HUES64 (cell line): ENCODE measurements at regions not wholly inside any gene's neighbourhood (a gene's known extent, or its start where the extent isn't known, plus 50 kb on each side); places are given as distances from the start of the nearest gene placed in this dataset.

Source experiments
- H3K27ac ChIP-seq: 2 replicates; pipeline ENCODE4 v1.7.0; 2013; ENCODE audit warnings: low read depth, low read length, inconsistent platforms
- H3K27me3 ChIP-seq: 2 replicates; pipeline ENCODE4 v1.6.1; 2013; ENCODE audit warnings: mild to moderate bottlenecking, low read length; ENCODE audit not compliant: insufficient read depth
- H3K36me3 ChIP-seq: 2 replicates; pipeline ENCODE4 v1.6.1; 2013; ENCODE audit warnings: mild to moderate bottlenecking, low read length; ENCODE audit not compliant: insufficient read depth
- H3K4me1 ChIP-seq: 2 replicates; pipeline ENCODE4 v1.6.1; 2013; ENCODE audit warnings: mild to moderate bottlenecking, low read length, moderate library complexity; ENCODE audit not compliant: insufficient read depth
- H3K4me3 ChIP-seq: 2 replicates; pipeline ENCODE4 v1.5.1; 2013; ENCODE audit warnings: mild to moderate bottlenecking, low read length, moderate library complexity
- H3K9ac ChIP-seq: 2 replicates; pipeline ENCODE4 v1.6.1; 2013; ENCODE audit warnings: mild to moderate bottlenecking, low read depth, low read length
- H3K9me3 ChIP-seq: 2 replicates; pipeline ENCODE4 v1.6.1; 2013; ENCODE audit warnings: low read depth, low read length; ENCODE audit not compliant: insufficient read depth
- WGBS: fragments of 150-250, 120-280 bp; methylation state at CpG from one replicate; pipeline ENCODE4 v1.1.7; 2013; ENCODE audit warnings: missing lambda C conversion rate; 5-methylcytosine and 5-hydroxymethylcytosine counted together

DNA sequence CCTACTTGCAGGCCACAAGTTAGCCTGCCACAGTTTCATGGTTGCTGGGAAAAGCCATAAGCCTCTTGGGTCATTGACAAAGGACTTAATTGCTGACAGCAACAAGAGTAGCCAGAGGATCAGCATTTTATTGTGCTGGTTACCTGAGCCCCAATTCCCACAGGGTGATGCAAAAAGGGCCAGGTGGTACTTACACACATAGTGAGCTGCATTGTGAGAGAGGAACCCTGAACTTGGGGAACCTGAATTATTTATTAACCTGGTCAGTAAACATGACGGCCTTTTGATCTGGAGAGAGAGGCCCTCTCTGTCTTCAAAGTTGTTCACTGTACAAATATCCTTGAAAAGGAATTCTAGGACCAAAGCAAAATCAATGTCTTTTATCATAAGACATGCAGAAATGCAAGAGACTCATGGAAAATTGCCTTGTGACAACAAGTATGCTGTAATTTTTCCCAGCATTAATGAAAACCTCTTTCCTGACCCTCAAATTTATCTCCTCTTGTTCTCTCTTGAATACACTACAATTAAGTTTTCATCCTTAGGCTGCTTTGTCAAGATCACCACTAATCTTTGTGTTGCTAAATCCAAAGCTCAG is 102.9 kb upstream of the PHYHIPL start:
- Histone ChIP-seq H3K27me3 (no peaks in the 10 kb centered on the region), H3K4me1 (no peaks in the 10 kb centered on the region), H3K27ac (no peak overlapping the region), H3K9ac (no peak overlapping the region), H3K36me3 (no peaks in the 10 kb centered on the region), H3K9me3 (no peaks in the 10 kb centered on the region), H3K4me3 (no peak overlapping the region)
- 95% methylated on average over 1 of the region's 1 CpG for WGBS

DNA sequence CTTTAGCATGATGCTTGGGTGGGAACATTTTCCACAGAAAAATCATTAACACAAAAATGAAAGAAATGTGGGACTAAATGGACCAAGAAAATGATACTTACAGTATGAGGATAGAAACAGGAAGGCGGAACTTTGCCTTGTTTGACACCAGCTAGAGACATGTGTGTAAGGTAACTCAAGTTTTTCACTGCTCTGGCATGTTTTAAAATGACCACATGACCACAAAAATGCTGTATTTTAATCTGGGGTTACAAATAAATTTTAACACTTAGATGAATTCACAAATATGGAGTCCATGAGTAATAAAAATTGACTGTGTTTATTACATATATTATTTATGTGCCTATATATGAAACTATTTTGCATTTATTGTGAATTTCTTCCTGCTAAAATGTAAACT is 100.9 kb upstream of the PHYHIPL start:
- Histone ChIP-seq H3K9me3 (no peaks in the 10 kb centered on the region), H3K27me3 (no peaks in the 10 kb centered on the region), H3K27ac (no peak overlapping the region), H3K9ac (no peak overlapping the region), H3K36me3 (no peaks in the 10 kb centered on the region), H3K4me1 (no peaks in the 10 kb centered on the region), H3K4me3 (no peak overlapping the region)
- WGBS = 90% methylated on average over 1 of the region's 1 CpG

DNA sequence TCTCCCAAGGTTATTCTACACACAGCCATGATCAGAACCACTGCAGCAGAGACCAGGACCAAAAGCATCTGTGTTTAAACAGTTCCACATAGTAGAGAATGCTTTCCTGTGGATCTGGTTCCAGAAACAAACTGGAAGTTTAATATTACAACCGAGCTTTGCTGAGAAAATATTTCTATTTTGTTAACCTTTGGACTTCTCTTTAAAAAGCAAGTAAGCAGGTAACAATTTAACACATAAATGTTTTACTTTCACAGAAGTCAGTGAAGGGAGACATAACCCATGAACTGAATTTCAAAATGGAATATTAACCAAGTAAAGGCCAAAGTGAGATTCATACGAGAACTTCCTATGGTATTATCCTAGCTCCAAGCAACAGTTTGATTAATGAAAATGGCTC is 98.6 kb upstream of the PHYHIPL start:
- no peak overlapping the region for H3K27ac ChIP-seq
- H3K27me3 ChIP-seq = no peaks in the 10 kb centered on the region
- H3K4me1 ChIP-seq = no peaks in the 10 kb centered on the region
- no peaks in the 10 kb centered on the region for H3K36me3 ChIP-seq
- H3K9me3 ChIP-seq = no peaks in the 10 kb centered on the region
- H3K9ac ChIP-seq = no peak overlapping the region
- WGBS = 100% methylated on average over 2 of the region's 2 CpGs
- H3K4me3 ChIP-seq = no peak overlapping the region

DNA sequence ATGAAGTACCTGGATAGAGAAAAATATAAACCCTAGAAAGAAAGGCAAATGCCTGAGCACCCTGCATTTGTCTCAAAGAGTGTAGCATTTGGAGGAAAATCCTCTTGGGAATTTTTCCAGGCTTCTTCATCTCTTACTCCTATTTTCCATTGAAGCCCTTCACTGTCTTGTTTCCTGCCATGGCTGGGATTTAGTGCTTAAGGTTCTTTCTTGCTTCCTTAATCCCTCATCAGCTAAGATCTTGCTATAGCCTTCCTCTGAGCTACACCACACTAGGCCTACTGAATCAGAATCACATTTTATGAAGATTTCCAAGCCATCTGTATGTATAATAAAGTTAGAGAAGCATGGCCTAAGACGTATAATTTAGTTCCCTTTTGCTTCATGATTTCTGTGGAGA is 97.5 kb upstream of the PHYHIPL start:
- Histone ChIP-seq H3K27me3 (no peaks in the 10 kb centered on the region), H3K4me1 (no peaks in the 10 kb centered on the region), H3K27ac (no peak overlapping the region), H3K9me3 (no peaks in the 10 kb centered on the region), H3K4me3 (no peak overlapping the region), H3K36me3 (no peaks in the 10 kb centered on the region), H3K9ac (no peak overlapping the region)
- 68% methylated on average over 1 of the region's 1 CpG for WGBS

DNA sequence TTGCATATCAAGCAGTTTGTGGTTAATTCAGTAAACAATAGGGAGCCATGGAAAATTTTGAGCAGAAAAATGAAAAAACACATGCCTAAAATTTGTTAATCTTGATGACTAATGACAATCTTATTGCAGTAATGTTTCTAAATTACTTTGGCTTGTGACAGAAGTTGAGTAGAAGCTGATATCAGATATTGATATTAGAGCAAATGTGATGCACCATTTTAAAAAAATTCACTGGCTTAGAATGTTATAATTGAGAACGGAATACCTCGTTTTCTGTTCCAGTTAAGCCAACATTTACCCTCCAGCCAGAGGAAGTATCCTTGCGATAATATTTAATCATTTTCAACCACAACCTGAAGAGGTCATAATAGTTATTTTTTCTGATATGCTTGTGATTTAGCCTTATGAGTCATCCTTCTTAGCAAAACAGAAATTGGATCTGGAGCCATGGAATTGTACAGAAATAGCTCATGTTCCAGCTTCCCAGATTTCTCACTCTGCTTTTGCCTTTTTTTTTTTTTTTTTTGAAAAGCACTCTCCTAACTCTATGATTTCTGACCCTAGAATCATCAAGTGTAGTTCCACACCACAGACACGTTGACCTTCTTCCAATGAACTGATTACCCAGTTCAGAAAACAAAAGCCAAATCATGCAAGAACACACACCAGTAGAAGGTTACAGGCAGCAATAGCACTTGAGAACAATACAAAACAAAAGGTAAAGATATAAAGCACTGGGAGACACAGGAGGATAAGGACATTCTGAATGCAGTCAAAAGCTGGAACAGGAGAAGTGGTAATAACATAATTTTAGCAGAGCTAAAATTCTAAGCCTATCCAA is 96.8 kb upstream of the PHYHIPL start:
- H3K9ac ChIP-seq = no peak overlapping the region
- no peaks in the 10 kb centered on the region for H3K36me3 ChIP-seq
- 96% methylated on average over 3 of the region's 4 CpGs for WGBS
- H3K27ac ChIP-seq = no peak overlapping the region
- no peaks in the 10 kb centered on the region for H3K4me1 ChIP-seq
- no peaks in the 10 kb centered on the region for H3K27me3 ChIP-seq
- no peaks in the 10 kb centered on the region for H3K9me3 ChIP-seq
- no peak overlapping the region for H3K4me3 ChIP-seq

DNA sequence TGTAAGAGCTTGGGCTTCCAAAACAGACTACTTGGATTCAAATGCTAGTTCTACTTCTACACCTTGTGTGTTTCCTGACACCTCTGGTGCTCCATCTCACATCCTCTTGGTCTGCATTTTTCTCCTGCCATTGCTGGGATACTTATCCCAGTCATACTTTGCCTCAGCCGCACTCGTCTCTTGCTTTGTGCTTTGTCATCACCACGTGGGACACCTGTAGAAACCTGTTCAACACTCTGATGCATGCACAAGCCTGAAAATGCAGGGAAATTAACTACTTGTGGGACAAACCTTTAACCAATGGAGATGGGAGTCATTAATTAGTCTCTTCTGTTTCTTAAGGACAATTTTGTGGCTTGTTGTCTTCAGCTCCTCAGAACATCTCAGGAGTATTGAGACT is 94.2 kb upstream of the PHYHIPL start:
- 95% methylated on average over 3 of the region's 3 CpGs for WGBS
- H3K9ac ChIP-seq = no peak overlapping the region
- no peaks in the 10 kb centered on the region for H3K4me1 ChIP-seq
- H3K9me3 ChIP-seq = no peaks in the 10 kb centered on the region
- H3K4me3 ChIP-seq = no peak overlapping the region
- no peak overlapping the region for H3K27ac ChIP-seq
- H3K36me3 ChIP-seq = no peaks in the 10 kb centered on the region
- H3K27me3 ChIP-seq = no peaks in the 10 kb centered on the region

DNA sequence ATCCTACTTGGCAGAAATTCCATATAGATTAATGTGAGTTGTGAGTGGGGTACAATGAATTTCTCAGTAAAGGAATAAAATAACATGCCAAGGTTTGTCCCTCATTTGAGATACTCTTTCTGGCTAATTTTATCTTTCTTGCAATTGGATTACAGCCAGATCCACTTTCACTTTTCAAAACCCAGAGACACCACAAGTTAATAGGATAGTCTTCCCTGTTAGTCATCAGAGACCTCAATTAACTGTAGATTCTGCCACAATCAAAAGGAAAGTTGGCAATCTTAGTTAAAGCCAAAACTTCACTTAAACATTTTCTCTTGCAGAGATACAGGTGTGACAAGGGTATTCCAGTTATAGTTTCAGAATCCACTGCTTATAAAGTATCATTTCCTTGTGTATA is 91.4 kb upstream of the PHYHIPL start:
- H3K4me3 ChIP-seq = no peak overlapping the region
- no peak overlapping the region for H3K27ac ChIP-seq
- no peaks in the 10 kb centered on the region for H3K9me3 ChIP-seq
- H3K4me1 ChIP-seq = no peaks in the 10 kb centered on the region
- no peaks in the 10 kb centered on the region for H3K36me3 ChIP-seq
- H3K27me3 ChIP-seq = no peaks in the 10 kb centered on the region
- no peak overlapping the region for H3K9ac ChIP-seq

DNA sequence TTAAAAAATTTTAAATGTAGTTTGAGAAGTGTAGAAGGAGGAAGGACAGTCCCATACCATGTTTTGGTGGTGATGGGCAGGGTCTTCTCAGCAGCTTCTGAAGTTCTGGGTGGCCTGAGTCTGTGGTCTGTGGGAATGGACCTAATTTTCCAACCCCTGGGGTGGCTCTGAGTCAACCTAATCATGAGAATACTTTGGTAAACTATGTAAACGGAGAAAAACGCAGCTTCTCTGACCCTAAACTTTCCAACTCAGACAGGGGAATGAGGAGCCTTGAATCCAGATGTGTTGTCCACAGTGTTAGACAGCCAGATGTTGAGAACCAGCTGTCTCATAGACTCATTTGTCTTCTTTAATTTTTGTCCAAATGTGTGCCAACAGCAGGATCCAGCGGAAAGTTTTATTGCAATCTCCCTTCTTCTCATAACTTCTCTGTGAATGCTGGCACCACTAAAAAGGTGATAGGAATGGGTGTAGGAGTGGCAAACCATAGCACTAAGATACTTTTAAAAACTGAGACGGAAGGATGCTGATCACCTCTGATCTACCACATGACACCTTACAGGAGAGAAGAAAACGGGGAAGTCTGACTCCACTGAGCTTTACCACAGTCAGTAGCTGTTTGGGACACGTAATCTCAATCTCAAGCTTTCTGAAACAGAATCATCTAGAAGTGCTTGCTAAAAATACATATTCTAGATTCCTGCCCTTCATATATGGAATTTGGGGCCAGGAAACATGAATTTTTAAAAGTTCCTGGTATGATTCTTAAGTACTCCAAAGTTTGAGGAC is 90.5 kb upstream of the PHYHIPL start:
- no peaks in the 10 kb centered on the region for H3K9me3 ChIP-seq
- no peaks in the 10 kb centered on the region for H3K27me3 ChIP-seq
- H3K4me3 ChIP-seq = no peak overlapping the region
- no peaks in the 10 kb centered on the region for H3K4me1 ChIP-seq
- H3K9ac ChIP-seq = no peak overlapping the region
- no peaks in the 10 kb centered on the region for H3K36me3 ChIP-seq
- 93% methylated on average over 6 of the region's 6 CpGs for WGBS
- H3K27ac ChIP-seq = no peak overlapping the region

DNA sequence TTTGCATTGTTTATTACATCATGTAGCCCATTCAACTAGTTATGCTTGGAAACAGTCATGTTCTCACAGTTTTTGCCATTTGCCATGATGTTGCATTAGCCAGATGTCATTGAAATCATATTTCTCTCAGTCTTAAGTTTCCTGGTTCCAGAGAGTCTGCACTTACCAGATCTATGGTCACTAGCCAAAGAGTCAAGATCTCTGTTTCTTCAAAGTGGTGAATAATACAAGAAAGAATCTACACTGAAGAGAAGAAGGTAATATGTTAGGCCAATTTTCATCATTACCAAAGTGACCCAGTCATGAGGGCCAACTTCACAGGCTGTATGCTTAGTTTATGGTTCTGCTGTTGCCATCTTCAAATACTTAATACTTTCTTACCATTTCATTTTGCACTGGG is 89.0 kb upstream of the PHYHIPL start:
- Histone ChIP-seq H3K4me1 (no peaks in the 10 kb centered on the region), H3K4me3 (no peak overlapping the region), H3K9me3 (no peaks in the 10 kb centered on the region), H3K27me3 (no peaks in the 10 kb centered on the region), H3K9ac (no peak overlapping the region), H3K27ac (no peak overlapping the region), H3K36me3 (no peaks in the 10 kb centered on the region)

DNA sequence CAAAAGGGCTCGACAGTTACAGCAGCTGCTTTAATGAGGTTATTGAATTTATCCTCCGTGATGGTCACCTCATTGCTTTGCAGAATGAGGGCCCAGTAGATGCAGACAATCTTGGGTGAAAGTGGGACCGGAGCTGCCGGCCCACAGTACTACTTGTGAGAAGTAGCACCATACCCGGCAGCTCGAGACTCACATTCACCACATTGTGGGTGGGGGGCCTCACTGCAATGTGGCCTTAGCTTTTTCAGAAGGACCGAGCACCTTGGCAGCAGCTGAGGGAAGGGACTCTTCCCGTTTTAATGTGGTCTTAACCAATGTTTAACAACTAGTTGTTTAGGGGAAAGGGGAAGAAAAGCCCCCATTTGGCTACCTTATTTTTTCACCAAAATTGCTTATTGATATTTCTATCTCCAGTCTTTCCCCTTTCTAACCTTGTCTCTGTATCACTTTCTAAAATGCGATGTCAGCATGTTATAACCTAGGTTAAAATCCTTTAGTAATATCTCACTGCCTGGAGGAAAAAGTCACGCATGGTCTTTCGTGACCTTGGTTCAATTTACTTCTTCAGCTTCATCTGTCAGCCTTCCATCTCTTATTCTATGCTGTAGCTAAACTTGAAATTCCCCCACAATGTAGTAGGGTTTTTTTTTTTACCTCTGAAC is 87.4 kb upstream of the PHYHIPL start:
- WGBS = 93% methylated on average over 11 of the region's 11 CpGs
- Histone ChIP-seq H3K36me3 (no peaks in the 10 kb centered on the region), H3K27me3 (no peaks in the 10 kb centered on the region), H3K9me3 (no peaks in the 10 kb centered on the region), H3K4me1 (no peaks in the 10 kb centered on the region), H3K27ac (no peak overlapping the region), H3K9ac (no peak overlapping the region), H3K4me3 (no peak overlapping the region)
